ENCODE measurements at regions not wholly inside any gene's neighbourhood (a gene's known extent, or its start where the extent isn't known, plus 50 kb on each side); places are given as distances from the start of the nearest gene placed in this dataset.
"Not testable (repeated sequence)": the region's sequence is repeated elsewhere in the genome, so short reads cannot be mapped to it uniquely, and the experiment has no call there.

DNA sequence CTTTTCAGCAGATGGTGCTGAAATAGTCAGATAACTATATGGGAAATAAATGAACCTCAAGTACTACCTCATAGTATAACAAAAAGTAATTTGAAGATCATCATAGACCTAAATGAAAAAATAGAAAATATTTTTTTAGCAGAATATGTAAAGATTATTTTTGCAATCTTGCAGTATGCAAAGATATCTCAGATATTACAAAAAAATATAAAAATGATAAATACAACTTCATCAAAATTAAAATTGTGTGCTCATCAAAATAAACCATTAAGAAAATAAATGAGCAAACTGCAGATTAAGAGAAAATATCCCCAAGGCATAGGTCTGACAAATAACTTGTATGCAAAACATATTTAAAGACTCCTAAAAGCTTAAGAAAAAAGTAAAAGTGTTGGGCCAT lies 83.4 kb upstream of the KCND2 start:
- no peak for DNase-seq (ENCODE audit: low spot score)

GRCh38 chr7:120190109-120190508 lies 82.9 kb upstream of the KCND2 start:
- DNase-seq (ENCODE audit: low spot score): no peak

GRCh38 chr7:120190566-120190965 lies 82.4 kb upstream of the KCND2 start:
- no peak for DNase-seq (ENCODE audit: low spot score)

- not testable (repeated sequence) for DNase-seq (ENCODE audit: low spot score)
Observed at GRCh38 chr7:120191423-120191822, 81.6 kb upstream of the KCND2 start.

DNA sequence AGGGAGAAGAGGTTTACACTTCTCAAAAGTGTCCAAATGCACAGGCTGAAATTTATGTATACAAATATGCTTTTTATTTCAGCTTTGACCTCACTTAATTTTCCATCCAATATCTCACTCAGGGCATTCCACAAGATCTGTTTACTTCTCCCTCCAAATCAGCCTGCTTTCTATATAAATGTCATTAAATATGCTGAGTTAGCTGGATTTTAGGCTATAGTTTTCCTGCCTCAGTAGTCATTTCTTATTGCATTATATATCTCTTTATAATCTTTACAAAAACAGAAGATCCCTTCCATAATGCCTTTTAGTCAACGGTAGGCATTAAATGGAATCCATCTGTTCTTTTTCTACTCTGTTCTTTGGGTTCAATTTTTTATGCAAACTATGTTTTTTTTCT lies 71.7 kb upstream of the KCND2 start:
- DNase-seq (ENCODE audit: low spot score): no peak

- DNase-seq (ENCODE audit: low spot score): no peak
Observed at GRCh38 chr7:120205101-120205500, 67.9 kb upstream of the KCND2 start.

DNA sequence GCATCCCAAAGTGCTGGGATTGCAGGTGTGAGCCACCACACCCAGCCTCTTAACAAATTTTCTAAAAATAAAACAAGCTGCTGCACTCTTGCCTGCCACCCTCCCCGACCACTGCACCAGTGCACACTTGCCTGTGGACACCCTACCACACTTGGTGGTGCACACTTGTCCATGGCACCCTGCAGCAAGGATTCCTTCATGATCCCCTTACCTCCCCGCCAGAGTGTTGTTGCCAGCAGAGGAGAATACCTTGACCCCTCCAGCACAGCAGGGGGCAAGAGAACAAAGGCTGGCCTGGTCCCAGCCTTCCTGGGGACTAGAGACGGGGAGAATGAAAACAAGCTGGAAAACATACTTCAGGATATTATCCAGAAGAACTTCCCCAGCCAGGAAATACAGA lies 65.9 kb upstream of the KCND2 start:
- DNase-seq (ENCODE audit: low spot score): no peak

DNA sequence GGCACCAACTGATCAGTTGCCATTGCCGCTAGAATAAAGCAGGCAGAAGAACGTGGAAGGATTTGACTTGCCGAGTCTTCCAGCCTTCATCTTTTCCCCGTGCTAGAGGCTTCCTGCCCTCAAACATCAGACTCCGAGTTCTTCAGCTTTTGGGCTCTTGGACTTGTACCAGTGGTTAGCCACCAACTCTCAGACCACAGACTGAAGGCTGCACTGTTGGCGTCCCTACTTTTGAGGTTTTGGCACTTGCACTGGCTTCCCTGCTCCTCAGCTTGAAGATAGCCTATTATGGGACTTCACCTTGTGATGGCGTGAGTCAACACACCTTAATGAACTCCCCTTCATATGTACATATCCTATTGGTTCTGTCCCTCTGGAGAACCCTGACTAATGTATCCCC lies 57.3 kb upstream of the KCND2 start:
- no peak for DNase-seq (ENCODE audit: low spot score)

- DNase-seq (ENCODE audit: low spot score): no peak
Observed at GRCh38 chr7:120216947-120217346, 56.0 kb upstream of the KCND2 start.

DNA sequence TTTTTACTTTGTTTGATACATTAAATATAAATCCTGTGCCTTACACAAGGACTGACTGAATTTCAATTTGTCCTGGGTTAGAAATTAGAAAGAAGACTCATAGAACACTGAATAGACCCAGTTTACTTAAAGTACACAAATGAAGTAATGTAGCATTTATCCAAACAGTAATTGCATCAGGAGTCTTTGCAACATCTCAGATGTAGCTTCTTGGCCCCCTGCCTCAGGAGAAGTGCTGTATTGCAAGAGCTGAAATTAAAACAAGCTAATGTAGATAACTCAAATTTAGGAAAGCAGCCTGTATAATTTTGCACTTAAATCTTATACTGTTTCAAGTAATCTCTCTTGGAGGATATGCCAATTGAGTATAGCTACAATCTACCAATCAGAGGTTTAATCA lies 54.3 kb upstream of the KCND2 start:
- DNase-seq (ENCODE audit: low spot score): no peak

- no peak for DNase-seq (ENCODE audit: low spot score)
Observed at GRCh38 chr7:120221666-120222065, 51.3 kb upstream of the KCND2 start.
